OCI-LY7 (cell line): ENCODE measurements at regions not wholly inside any gene's neighbourhood (a gene's known extent, or its start where the extent isn't known, plus 50 kb on each side); places are given as distances from the start of the nearest gene placed in this dataset.

Experiments
- BruUV-seq: library from RNA; stranded (reverse); fragments of 400-500 nt; replicated peaks from 2 replicates; lab custom pipeline; 2021; lab: Mats Ljungman, UMichigan
- CTCF ChIA-PET: fragments of 300-600 bp; sonication (Branson Sonifier 250); formaldehyde crosslinking; loops from one replicate; lab custom pipeline; 2022; ENCODE audit warnings: antibody characterized with exemption; ENCODE audit not compliant: unreplicated experiment; lab: Charles Lee
- POLR2A ChIA-PET: fragments of 300-600 bp; sonication (Branson Sonifier 250); formaldehyde crosslinking; loops from one replicate; lab custom pipeline; 2022; ENCODE audit warnings: antibody characterized with exemption; lab: Charles Lee
- DNase-seq: peaks from one replicate; pipeline ENCODE4 v3.0.0-alpha.2; 2015; ENCODE audit warnings: low spot score
- H2AFZ ChIP-seq: fragments of 200-600 bp; sonication (generic), shearing (Covaris generic); 2 replicates; pipeline ENCODE4 v1.6.1; 2014; ENCODE audit warnings: mild to moderate bottlenecking, antibody characterized with exemption, low read length, moderate library complexity
- H3K27ac ChIP-seq: fragments of 200-600 bp; sonication (generic); 2 replicates; pipeline ENCODE4 v1.5.1; 2014; ENCODE audit warnings: mixed run types, low read depth, mild to moderate bottlenecking, moderate library complexity, low read length, inconsistent platforms; ENCODE audit not compliant: poor library complexity, severe bottlenecking
- H3K36me3 ChIP-seq: fragments of 200-600 bp; sonication (generic); 2 replicates; pipeline ENCODE4 v1.6.1; 2014; ENCODE audit warnings: mild to moderate bottlenecking, antibody characterized with exemption, low read length, moderate library complexity, mixed read lengths; ENCODE audit not compliant: insufficient read depth
- H3K4me1 ChIP-seq: fragments of 200-600 bp; sonication (generic); 2 replicates; pipeline ENCODE4 v1.5.1; 2014; ENCODE audit warnings: mild to moderate bottlenecking, low read length; ENCODE audit not compliant: insufficient read depth, poor library complexity, severe bottlenecking
- H3K4me2 ChIP-seq: fragments of 200-600 bp; sonication (generic); 2 replicates; pipeline ENCODE4 v1.6.1; 2014; ENCODE audit warnings: mild to moderate bottlenecking, low read length
- H3K4me3 ChIP-seq: fragments of 200-600 bp; sonication (generic); 2 replicates; pipeline ENCODE4 v1.5.1; 2014; ENCODE audit warnings: mild to moderate bottlenecking, low read depth, low read length; ENCODE audit not compliant: poor library complexity, severe bottlenecking
- H3K79me2 ChIP-seq: fragments of 200-600 bp; sonication (generic); 2 replicates; pipeline ENCODE4 v1.6.1; 2016; ENCODE audit warnings: low read depth, mild to moderate bottlenecking, low read length, moderate library complexity, mixed read lengths; ENCODE audit not compliant: insufficient read depth
- H3K9me2 ChIP-seq: fragments of 200-600 bp; sonication (generic); 2 replicates; pipeline ENCODE4 v1.6.1; 2016; ENCODE audit warnings: mild to moderate bottlenecking, low read length, mixed read lengths; ENCODE audit not compliant: insufficient read depth
- H3K9me3 ChIP-seq: fragments of 200-600 bp; sonication (generic); 2 replicates; pipeline ENCODE4 v1.6.1; 2014; ENCODE audit warnings: mild to moderate bottlenecking, mixed run types, low read length, mixed read lengths
- H4K20me1 ChIP-seq: fragments of 200-600 bp; sonication (generic); 2 replicates; pipeline ENCODE4 v1.6.1; 2014; ENCODE audit warnings: mild to moderate bottlenecking, antibody characterized with exemption, low read length, moderate library complexity, mixed read lengths; ENCODE audit not compliant: insufficient read depth
- CTCF ChIP-seq: fragments of 200-600 bp; sonication (generic); conservative IDR thresholded peaks from 2 replicates; pipeline ENCODE4 v1.5.1; 2014; ENCODE audit warnings: mild to moderate bottlenecking, antibody characterized with exemption, low read length, moderate library complexity, mixed read lengths
- EZH2phosphoT487 ChIP-seq: fragments of 200-600 bp; sonication (generic); IDR thresholded peaks from 2 replicates; pipeline ENCODE4 v1.6.1; 2018; ENCODE audit warnings: low read depth, borderline replicate concordance, mild to moderate bottlenecking, mixed run types, antibody characterized with exemption, low read length, moderate library complexity, mixed read lengths
- intact Hi-C: fragments of 100-400 bp; cut with micrococcal nuclease; formaldehyde crosslinking; loops from one replicate; pipeline ENCODE4 v1.10.0; 2022; ENCODE audit not compliant: unreplicated experiment

GRCh38 chr3:45283471-45283870 lies 57.4 kb upstream of the TMEM158 start:
- no peaks in the 10 kb centered on the region for H3K36me3 ChIP-seq
- H2AFZ ChIP-seq, result no peak overlapping the region
- no peaks in the 10 kb centered on the region for H3K4me1 ChIP-seq
- H3K9me3 ChIP-seq, result no peaks in the 10 kb centered on the region
- ChIA-PET CTCF (no interaction called here), POLR2A (no interaction called here)
- no peak overlapping the region for H3K27ac ChIP-seq
- H3K9me2 ChIP-seq, result no peaks in the 10 kb centered on the region
- H3K4me2 ChIP-seq, result no peak overlapping the region
- no peaks in the 10 kb centered on the region for H4K20me1 ChIP-seq
- no TSS peak for BruUV-seq
- DNase-seq, result no peak
- intact Hi-C loops, result no loop called here
- H3K4me3 ChIP-seq, result no peak overlapping the region
- TF ChIP-seq EZH2phosphoT487, result no peak
- no peak for TF ChIP-seq CTCF
- no peaks in the 10 kb centered on the region for H3K79me2 ChIP-seq

GRCh38 chr3:45297331-45297730 lies 71.2 kb upstream of the TMEM158 start:
- Histone ChIP-seq H3K4me2 (no peak overlapping the region), H3K79me2 (no peaks in the 10 kb centered on the region), H3K9me3 (peaks cover 4% of the 10 kb centered on the region), H3K4me3 (no peak overlapping the region), H4K20me1 (no peaks in the 10 kb centered on the region), H3K36me3 (no peaks in the 10 kb centered on the region), H2AFZ (no peak overlapping the region), H3K4me1 (no peaks in the 10 kb centered on the region), H3K27ac (no peak overlapping the region), H3K9me2 (no peaks in the 10 kb centered on the region)
- no peak for DNase-seq
- ChIA-PET CTCF (no interaction called here), POLR2A (no interaction called here)
- BruUV-seq, result no TSS peak
- intact Hi-C loops, result no loop called here
- no peak for TF ChIP-seq CTCF

- no peak for DNase-seq
- Histone ChIP-seq H2AFZ (no peak overlapping the region), H3K9me3 (peaks cover 8% of the 10 kb centered on the region), H3K27ac (no peak overlapping the region), H3K79me2 (no peaks in the 10 kb centered on the region), H4K20me1 (no peaks in the 10 kb centered on the region), H3K4me3 (no peak overlapping the region), H3K9me2 (no peaks in the 10 kb centered on the region), H3K4me2 (no peak overlapping the region), H3K4me1 (no peaks in the 10 kb centered on the region), H3K36me3 (no peaks in the 10 kb centered on the region)
- no peak for TF ChIP-seq CTCF
- no peak for TF ChIP-seq EZH2phosphoT487
- intact Hi-C loops, result no loop called here
- BruUV-seq, result no TSS peak
- ChIA-PET POLR2A (no interaction called here), CTCF (no interaction called here)
These were observed 76.4 kb upstream of the TMEM158 start for GRCh38 chr3:45302470-45302869.
